HCT116 (cell line): ENCODE measurements at regions not wholly inside any gene's neighbourhood (a gene's known extent, or its start where the extent isn't known, plus 50 kb on each side); places are given as distances from the start of the nearest gene placed in this dataset.

Experiments
- CEBPB ChIP-seq: IDR thresholded peaks from 2 replicates; pipeline ENCODE4 v1.6.1; 2012; ENCODE audit warnings: low read depth
- CTCF ChIP-seq, 3 experiments: fragments of 200-600 bp in 1 of 3; sonication (generic) in 1 of 3; IDR thresholded peaks in 2 of 3; conservative IDR thresholded peaks in 1 of 3; 2 replicates each; pipeline ENCODE4 v1.5.1; 2012 to 2017; ENCODE audit warnings: low read depth in 2 of 3, low read length in 2 of 3, antibody characterized with exemption in 1 of 3, borderline replicate concordance in 1 of 3, control low read depth in 1 of 3, mild to moderate bottlenecking in 1 of 3, mixed read lengths in 1 of 3, mixed run types in 1 of 3, moderate library complexity in 1 of 3; ENCODE audit not compliant: insufficient read depth in 1 of 3
- ELF1 ChIP-seq: IDR thresholded peaks from 2 replicates; pipeline ENCODE4 v1.6.1; 2012; ENCODE audit warnings: low read depth, borderline replicate concordance
- EZH2 ChIP-seq: fragments of 200-600 bp; sonication (generic); IDR thresholded peaks from 2 replicates; pipeline ENCODE4 v1.6.1; 2017; ENCODE audit warnings: antibody characterized with exemption, mixed run types
- EZH2phosphoT487 ChIP-seq: fragments of 200-600 bp; IDR thresholded peaks from 2 replicates; pipeline ENCODE4 v1.6.1; 2018; ENCODE audit warnings: antibody characterized with exemption, borderline replicate concordance
- POLR2AphosphoS5 ChIP-seq: IDR thresholded peaks from 2 replicates; pipeline ENCODE4 v1.6.1; 2011; ENCODE audit warnings: mild to moderate bottlenecking, low read depth, low read length, moderate library complexity
- RAD21 ChIP-seq: IDR thresholded peaks from 2 replicates; pipeline ENCODE4 v1.6.1; 2012; ENCODE audit warnings: low read depth, mild to moderate bottlenecking
- REST ChIP-seq: IDR thresholded peaks from 2 replicates; pipeline ENCODE4 v1.6.1; 2012; ENCODE audit warnings: low read depth

DNA sequence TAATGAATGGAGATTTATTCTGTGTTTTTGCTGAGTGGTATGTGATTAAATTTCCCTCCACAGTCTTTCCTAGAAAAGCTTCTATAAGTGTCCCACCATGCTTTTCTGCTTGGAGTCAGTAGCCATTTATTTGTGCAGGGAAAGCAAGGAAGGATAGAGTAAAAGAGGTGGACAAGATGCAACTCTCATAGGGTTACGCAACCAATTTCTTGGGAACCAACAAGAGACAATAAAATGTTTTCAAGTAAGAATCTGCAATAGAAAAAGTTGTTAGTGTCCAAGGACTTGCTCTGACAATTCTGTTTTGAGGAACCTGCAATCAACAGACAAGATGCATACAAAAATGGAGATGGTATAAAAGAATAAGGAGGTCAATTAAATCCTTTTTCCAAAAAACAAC is 153.8 kb upstream of the MITF start:
- TF ChIP-seq ELF1 (no peak), CTCF (IDR thresholded peaks at IDR 0.05 in 2 of 3, conservative IDR thresholded peaks at IDR 0.05 in 1 of 3; ENCODE audit: borderline replicate concordance in 1 of 3, insufficient read depth in 1 of 3, low read depth in 2 of 3, low read length in 2 of 3) (no peak), POLR2AphosphoS5 (no peak), EZH2phosphoT487 (no peak), RAD21 (no peak), CEBPB (no peak), EZH2 (no peak), REST (no peak)
